Mucosa of gallbladder (tissue), 1 donor: ENCODE measurements at regions not wholly inside any gene's neighbourhood (a gene's known extent, or its start where the extent isn't known, plus 50 kb on each side); places are given as distances from the start of the nearest gene placed in this dataset.
A peak's percentile ranks its signal among the peaks of the same experiment; 100 is the strongest.
"Not testable (repeated sequence)": the region's sequence is repeated elsewhere in the genome, so short reads cannot be mapped to it uniquely, and the experiment has no call there.

Source experiments
- DNase-seq: peaks from one replicate; pipeline ENCODE4 v3.0.0-alpha.2; 2020; ENCODE audit warnings: low spot score
- donor health status: DM: no; HTN: no; CAD: no.

DNA sequence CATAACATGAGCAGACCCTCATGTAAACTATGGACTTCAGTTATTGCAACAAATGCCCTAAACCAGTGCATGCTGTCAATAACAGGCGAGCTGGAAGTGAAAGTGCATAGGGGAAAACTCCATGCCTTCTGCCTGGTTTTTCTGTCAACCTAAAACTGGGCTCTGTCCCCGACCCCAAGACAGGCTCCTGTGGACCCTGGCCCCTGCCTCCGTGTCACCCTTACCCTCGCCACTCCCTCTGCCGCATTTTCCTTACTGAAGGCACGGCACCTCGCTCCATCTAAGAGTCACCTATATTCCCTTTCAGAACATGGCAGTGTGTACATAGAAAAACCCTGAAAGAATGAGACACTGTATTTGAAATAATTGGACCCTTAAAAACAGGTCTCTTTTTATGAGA is 151.3 kb downstream of the SHANK2 start:
- DNase-seq: no peak

DNA sequence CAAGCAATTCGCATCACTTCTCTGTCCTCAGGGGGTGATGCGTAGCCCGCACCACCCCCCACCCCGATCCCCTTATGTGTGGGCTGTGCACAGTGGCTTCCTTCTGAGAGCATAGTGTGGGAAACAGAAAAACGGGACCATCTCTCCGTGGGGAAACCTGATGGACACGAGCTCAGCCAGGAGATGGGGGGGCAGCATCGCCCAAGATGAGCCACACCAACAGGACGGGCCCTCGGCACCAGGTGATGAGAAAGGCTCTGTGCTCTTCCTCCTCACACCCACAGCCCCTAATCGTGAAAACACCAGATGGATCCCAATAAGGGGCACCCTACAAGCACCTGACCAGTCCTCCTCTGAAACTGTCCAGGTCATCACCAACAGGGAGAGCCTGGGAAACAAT is 153.6 kb downstream of the SHANK2 start:
- DNase-seq: no peak

DNA sequence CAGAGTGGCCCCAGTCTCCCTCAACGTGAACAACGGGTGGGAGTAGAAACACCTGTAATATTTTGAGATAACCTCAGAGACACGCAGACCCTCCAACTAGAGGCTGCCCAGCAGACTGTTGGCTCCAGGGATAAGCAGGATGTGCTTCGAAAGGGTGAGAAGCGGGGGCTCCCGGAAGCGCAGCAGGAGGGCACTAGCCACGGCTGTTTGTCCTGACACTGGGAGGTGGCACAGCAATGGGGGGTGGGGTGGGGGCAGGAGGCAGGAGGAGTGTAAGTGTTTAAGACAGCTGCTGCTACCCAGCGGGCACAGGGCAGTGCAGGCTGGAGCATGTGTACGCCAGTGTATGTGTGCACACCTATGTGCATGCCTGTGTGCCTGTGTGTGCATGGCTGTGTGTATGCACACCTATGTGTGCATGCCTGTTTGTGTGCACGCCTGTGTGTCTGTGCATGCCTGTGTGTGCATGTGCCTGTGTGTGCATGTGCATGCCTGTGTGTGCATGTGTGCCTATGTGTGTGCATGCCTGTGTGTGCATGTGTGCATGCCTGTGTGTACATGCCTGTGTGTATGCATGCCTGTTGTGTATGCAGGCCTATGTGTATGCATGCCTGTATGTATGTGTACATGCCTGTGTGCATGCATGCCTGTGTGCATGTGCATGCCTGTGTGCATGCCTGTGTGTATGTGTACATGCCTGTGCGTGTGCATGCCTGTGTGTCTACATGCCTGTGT is 154.7 kb downstream of the SHANK2 start:
- no peak for DNase-seq

DNA sequence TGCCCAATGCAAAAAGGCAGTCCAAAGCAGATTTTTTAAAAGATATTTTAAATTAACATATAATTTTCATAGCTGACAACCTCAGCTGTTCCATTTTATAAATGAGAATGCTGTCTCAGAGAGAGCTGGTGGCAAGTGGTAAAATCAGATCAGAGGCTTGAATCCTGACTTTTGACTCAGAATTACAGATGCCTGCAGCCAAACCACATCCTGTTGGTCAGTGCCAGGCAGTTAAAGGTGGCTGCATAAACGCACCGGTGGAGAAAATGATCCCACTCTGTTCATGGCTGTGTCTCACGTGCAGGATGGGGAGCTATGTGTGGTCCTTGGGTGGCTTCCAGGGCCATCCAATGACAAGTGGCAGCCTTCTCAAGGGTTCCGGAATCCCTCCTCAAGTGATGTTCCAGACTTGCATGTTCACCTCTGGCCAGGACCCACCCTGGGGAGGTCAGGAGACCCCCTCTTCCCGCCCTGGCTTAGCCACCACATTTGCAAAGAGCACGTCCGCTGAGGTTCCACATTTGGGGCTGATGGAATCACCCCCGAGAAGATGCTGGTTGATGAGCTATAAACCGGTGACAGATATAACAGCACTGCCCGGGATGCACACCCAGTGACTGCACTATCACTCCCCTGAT is 155.5 kb downstream of the SHANK2 start:
- no peak for DNase-seq

DNA sequence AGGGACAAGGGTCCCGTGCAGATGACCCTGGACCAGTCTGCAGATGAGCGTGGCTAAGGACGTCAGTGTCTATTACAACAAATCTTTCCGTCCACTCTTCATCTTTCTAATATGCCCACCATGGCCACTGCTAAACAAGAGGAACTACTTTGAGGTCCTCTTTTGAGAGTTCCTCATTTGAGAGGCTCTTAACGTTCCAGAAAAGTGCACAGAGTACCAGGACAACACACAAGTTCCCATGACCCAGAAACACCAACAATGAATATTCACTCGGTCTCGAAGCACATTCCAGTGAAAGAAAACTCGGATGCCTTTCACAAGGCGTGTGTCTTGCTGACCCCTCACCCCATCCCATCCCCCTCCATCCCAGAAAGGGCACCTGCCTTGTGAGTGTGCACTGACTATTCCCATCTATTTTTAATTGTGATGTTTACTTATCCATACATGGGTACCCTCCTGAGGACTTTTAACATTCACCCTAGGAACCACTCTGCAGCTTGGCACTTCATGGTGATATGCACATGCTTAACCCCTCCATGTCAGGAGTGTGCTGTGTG is 157.0 kb downstream of the SHANK2 start:
- no peak for DNase-seq

DNA sequence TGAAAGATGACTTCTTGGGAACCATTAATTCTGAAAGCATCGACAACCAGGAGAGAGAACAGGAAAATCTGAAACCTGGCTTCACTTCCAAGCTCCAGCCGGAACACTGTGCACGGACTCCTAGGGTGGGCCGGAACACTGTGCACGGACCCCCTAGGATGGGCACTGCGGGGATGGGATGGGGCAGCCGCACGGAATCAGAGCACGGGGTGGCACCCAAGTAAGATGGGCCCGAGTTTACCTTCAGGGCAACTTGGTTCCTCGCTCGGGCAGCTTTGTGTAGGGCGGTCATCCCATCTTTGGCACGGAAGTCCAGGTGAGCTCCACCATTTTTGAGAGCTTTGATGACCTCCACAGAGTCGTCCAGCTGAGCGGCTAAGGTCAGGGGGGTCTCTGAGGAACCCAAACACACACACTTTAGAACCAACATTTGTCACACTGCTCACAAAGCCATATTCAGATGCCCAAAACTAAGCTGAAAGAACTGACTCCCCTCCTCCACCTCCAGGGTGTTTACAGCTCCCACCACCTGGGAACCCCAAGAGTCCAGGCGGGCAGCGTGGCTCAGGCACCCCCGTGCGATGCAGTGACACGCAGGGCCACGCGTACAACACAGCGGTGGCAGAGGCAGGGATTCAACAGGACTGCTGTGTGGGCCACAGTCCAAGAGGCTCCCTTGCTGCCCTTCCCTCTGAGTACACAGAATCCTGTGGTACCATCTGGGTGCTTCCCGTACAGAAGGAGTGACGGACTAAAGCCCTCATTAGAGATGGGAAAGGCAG is 157.9 kb downstream of the SHANK2 start:
- no peak for DNase-seq

DNA sequence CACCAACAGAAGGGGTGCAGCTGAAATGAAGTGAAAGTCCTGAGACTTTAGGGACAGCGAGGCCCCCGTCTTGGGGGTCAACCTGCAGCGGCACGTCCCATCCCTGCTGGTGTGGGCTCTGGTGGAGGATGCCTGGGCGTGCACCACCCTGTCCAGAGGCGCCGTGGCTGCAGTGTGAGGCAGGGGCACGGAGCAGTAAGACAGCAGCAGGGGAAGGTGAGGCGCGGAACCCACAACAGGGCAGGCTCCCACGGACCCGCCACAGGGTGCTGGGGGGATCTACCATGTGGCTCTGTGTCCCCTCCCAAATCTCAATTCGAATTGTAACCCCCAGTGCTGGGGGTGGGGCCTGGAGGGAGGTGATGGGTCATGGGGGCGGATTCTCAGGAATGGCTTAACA is 158.6 kb downstream of the SHANK2 start:
- DNase-seq: no peak

DNA sequence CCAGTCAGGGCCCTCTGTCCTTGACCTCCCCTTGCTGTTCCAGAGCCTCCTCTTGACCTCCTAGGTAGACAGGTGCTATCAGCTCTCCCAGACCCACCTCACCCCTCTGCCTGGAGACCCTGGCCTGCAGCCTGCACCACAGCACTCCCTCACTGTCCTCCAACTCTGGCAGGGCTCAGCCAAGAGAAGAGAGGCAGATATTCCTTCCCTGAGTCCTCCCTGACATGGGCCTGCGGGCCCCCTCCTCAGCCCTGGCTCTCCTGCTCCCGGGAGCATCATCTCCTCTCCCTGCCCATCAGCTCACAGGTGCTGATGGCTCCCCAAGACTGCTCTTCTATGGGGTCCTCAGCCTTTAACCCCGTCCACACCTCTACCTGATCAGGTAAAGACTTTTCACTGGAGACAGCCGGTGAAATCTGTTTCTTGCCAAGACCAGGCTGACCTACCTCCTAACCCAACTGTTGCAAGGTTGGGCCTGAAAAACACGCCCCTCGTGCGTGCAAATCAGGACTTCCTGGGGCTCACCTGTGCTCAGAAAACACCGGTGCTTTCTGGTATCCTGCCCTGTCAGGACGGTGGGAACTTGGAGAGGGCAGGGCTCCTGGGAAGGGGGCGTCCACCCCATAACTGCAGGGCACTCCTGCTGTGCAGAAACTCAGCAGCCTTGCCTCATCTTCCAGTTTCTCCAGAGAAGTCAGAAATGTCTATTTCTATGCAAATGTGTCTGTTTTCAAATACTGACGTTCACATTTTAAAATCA is 160.7 kb downstream of the SHANK2 start:
- no peak for DNase-seq

DNA sequence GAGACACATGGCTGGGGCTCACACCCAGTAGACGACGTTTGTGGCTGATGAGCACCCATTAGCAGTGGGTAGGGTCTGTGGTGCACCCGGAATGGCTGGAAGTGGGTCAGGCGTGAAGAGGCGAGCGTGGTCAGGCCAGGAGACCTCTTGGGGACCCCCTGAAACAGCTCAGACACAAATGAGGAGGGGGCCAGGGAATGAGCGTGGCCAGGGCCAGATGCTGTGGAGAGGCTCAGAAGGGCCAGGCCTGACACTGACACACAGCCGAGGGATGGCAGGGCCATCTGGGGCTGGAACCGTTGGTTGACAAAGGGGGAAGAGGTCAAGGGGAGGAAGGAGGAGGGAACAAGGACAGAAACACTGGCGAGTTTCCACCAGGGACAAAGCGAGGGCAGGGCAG is 162.8 kb downstream of the SHANK2 start:
- DNase-seq: no peak

DNA sequence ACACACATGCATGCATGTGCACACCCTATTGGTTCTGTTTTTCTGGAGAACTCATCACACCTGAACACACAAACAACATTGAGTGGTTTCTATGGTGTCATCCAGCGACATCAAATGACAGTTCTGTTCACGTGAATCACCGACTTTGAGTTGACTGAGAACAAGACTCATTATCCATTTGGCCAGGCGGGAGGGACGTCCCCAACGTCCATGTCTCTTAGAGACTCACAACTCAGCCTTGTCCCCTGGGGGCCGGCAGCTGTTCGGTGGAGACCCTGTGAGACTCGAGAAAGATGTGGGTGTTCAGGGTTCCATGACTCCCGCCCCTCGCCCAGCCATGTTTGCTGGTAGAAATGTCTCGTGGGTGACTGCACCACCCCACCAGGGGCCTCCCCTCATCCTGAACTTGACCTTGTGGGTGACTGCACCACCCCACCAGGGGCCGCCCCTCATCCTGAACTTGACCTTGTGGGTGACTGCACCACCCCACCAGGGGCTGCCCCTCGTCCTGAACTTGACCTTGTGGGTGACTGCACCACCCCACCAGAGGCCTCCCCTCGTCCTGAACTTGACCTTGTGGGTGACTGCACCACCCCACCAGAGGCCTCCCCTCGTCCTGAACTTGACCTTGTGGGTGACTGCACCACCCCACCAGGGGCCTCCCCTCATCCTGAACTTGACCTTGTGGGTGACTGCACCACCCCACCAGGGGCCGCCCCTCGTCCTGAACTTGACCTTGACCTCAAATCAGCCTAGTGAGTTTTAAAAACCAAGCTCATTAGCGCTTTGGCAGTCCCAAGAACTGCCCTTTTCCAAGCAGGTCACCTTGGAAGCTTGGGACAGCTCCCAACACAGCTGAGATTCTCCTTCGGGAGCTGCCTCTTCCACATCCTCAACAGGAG is 163.8 kb downstream of the SHANK2 start:
- DNase-seq: not testable (repeated sequence)

DNA sequence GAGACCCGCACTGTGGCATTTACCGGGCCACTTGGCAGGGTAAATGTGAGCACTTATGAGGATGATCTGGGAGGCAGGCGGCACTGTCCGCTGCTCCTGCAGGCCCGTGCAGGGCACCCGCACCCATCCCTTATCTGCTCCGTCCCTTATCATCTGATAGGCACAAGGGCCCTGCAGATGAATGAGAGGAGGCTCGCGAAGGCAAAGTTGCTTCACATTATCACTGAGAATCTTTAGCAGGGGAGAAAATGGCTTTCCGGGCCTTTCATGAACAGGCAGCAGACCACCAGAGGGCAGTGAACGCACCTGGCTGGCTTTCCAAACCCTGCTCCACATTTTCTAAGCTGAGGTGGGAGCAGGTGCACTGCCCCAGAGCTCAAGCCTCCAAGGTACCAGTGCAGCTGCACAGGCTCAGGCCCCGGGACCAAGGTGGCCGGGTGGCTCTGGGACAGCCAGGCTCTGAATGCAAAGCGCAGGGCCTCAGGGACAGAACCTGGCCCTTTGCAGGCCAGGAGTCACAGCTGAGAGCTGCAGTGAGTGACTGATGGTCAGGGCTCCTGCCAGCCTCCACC is 165.6 kb downstream of the SHANK2 start:
- DNase-seq: no peak

DNA sequence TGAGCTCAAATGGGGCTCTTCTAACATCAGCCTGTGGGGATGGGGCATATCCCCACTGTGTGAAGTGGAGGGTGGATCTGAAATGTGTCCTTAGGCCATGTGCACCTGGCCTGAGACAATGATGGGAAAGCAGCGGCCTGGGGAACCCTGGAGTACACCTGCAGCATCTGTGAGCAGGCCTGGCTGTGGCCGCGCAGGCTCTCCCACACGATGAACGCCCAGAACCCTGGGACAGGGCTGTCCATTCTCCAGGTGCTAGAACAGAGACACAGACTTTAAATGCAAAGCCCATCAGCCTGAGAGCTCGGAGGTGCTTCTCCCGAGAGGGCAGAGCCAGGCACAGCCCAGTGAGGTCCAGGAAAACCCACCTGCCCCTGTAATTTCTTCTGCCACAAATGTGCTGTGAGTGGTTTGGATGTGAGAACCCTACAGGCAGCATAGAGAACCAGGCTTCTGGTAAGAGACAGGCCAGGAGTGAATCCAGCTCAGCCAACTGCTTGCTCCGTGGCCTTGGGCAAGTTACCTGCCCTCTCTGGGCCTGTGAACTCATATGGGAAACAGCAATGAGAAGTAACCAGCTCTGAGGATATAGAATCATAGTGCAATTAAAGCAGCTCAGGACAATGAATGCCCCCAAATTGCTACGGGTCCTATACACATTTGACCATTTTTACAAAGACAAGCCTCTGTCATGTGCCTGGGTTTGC is 167.9 kb downstream of the SHANK2 start:
- no peak for DNase-seq

DNA sequence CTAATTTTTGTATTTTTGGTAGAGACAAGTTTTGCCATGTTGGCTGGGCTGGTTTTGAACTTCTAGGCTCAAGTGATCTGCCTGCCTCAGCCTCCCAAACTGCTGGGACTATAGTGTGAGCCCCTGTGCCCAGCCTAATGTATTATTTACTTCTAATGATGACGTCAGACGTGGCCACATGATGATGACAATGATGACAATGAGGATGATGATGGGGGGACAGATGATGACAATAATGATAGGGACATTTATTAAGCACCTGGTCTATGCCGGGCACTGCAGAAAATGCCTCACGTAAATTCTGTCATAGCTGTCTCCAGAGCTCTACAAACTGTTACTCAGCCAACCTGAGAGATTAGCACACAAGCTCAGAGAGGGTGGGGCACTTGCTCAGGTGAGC is 169.3 kb downstream of the SHANK2 start:
- no peak for DNase-seq

DNA sequence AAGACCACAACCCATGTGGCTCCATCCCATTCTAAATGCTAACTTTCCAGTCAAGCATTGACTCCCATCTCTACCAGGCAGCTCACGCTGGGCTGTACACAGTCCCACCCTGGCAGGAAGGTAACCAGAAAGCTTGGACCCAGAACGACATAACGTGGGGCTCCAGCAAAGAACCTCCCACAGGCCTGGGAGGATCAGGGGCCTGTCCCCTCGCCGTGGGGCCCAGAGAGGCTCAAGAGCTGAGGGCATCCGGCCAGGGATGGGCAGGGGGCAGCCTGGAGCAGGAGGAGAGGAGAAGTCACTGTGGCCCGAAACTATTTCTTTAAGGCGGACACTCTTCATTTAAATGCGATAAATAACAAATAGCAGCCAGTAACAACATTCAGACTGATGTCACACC is 169.9 kb downstream of the SHANK2 start:
- no peak for DNase-seq

DNA sequence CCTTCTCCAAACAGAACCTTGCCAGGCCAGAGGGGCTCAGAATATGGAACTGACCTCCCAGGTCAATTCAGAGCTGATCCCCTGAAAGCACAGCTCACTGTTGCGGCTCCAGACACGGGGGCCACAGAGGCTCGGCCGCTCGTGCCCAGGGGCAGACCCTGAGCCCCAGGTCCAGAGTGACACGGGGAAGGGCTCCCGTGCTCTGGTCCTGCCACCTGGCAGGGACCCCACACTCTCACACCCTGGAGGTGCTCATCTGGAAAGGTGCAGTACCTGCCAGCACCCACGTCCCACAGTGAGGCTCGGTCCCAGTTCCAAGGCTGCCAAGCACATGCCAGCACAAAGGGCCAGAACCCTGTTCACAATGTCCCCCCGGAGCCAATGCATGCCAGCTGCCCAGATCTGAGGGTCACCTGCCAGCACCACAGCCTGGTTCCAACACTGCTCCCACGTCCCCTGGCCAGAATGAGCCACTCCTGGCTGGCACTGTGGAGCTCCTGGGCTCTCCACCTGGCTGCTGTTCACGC is 170.6 kb downstream of the SHANK2 start:
- DNase-seq: no peak

DNA sequence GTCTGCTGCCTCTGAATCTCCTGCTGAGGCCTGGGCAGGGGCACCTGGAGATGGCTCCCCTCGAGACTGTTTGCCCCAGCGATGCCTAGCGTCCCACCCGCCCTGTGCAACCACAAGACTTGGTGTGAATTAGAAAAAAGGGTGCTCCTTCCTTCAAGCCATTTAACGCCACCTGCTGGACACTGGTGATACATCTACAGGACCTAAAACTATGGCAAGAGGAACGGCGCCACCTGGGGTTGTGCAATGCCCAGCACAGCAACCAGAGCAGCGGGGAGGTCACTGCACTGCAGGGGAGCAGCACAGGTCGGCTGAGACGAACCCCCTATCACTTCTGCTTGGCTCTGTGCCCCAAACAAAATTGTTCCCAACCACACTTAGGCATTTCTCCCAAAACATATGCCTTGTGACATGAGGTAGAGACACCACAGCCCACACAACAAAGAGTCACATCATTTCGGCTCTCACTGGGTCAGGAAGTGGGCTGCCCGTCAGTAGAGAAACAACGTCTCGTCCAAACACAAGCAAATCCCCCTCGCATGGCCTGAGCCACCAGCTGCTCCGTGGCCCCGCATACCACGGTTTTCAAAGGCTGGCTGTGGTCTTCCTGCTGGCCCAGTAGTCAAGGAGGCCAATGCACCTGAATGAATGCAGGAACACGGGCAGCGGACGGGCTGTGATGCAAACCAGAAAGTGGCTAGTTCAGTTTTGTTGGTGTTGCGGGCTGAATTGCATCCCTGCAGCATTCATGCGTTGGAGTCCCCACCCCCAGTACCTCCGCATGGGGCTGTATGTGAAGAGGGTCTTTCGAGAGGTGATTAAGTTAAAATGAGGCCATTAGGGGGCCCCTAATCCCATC is 171.9 kb downstream of the SHANK2 start:
- DNase-seq: peak; percentile 63

DNA sequence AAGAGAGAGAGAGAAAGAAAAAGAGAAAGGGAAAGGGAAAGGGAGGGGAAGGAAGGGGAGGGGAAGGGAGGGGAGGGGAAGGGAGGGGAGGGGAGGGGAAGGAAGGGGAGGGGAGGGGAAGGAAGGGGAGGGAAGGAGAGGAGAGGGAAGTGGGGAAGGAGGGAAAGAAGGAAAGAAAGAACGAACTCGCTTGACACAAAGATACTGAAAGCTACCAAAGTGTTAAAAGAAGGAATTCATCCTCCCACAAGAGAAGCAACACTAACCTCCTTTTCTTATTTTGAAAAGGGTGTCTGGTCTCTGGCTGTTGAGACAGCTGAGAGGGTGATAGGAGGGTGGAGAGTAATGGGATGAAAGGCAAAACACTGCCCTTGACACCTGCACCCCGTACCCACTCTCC is 172.6 kb downstream of the SHANK2 start:
- DNase-seq: no peak

DNA sequence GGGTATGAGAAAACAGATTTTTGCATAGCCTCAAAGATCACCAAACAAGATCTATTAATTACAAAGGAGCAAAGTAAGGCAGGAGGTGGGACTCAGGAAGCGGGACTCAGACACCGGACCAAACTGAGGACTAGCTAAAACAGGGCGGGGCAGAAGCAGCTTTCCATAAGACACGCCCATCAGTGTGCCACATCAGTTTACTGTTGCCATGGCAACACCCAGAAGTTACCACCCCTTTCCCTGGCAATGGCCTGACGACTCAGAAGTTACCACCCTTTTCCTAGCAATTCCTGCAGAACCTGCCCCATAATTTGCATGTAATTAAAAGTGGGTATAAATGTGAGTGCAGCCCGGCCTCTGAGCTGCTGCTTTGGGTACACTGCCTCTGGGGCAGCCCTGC is 173.9 kb downstream of the SHANK2 start:
- no peak for DNase-seq
